Keratinocyte (primary cell): ENCODE measurements at regions not wholly inside any gene's neighbourhood (a gene's known extent, or its start where the extent isn't known, plus 50 kb on each side); places are given as distances from the start of the nearest gene placed in this dataset.
"Not testable (repeated sequence)": the region's sequence is repeated elsewhere in the genome, so short reads cannot be mapped to it uniquely, and the experiment has no call there.

Experiments used
- DNase-seq: peaks from one replicate; pipeline ENCODE4 v3.0.0-alpha.2; 2011; ENCODE audit warnings: low read depth, missing footprints, low spot score
- FAIRE-seq: peaks from 2 replicates; lab custom pipeline; 2011; peaks lifted over from hg19 to GRCh38; lab: Jason Lieb, UNC
- H2AFZ ChIP-seq: 2 replicates; pipeline ENCODE4 v1.6.0; 2012; ENCODE audit warnings: low read length, control low read depth, inconsistent platforms; ENCODE audit not compliant: control insufficient read depth
- H3K27ac ChIP-seq: 2 replicates; pipeline ENCODE4 v1.5.1; 2011; ENCODE audit warnings: low read length; ENCODE audit not compliant: control insufficient read depth, insufficient read depth
- H3K27me3 ChIP-seq: 3 replicates; pipeline ENCODE4 v1.6.0; 2011; ENCODE audit warnings: low read length; ENCODE audit not compliant: control insufficient read depth, insufficient read depth; ENCODE audit errors: extremely low read depth
- H3K36me3 ChIP-seq, 2 experiments: 2 replicates in 1 of 2; 3 replicates in 1 of 2; pipeline ENCODE4 v1.5.1; 2011; ENCODE audit warnings: low read length in 2 of 2, mild to moderate bottlenecking in 1 of 2; ENCODE audit not compliant: control insufficient read depth in 2 of 2, insufficient read depth in 2 of 2; ENCODE audit errors: extremely low read depth in 1 of 2
- H3K4me1 ChIP-seq: 3 replicates; pipeline ENCODE4 v1.5.1; 2011; ENCODE audit warnings: low read length; ENCODE audit not compliant: control insufficient read depth, insufficient read depth; ENCODE audit errors: extremely low read depth
- H3K4me2 ChIP-seq: 3 replicates; pipeline ENCODE4 v1.6.0; 2011; ENCODE audit warnings: low read depth, low read length; ENCODE audit not compliant: control insufficient read depth, insufficient read depth; ENCODE audit errors: extremely low read depth
- H3K4me3 ChIP-seq, 3 experiments: fragments of 200-600 bp in 1 of 3; sonication (generic) in 1 of 3; 2 replicates in 2 of 3; 3 replicates in 1 of 3; pipeline ENCODE4 v1.5.1; 2011 to 2016; ENCODE audit warnings: low read length in 3 of 3, mild to moderate bottlenecking in 3 of 3, control low read depth in 2 of 3, inconsistent platforms in 1 of 3, low read depth in 1 of 3, mixed read lengths in 1 of 3, mixed run types in 1 of 3, moderate library complexity in 1 of 3; ENCODE audit not compliant: control insufficient read depth in 2 of 3, insufficient read depth in 2 of 3; ENCODE audit errors: extremely low read depth in 1 of 3
- H3K79me2 ChIP-seq: 2 replicates; pipeline ENCODE4 v1.6.0; 2012; ENCODE audit warnings: low read length; ENCODE audit not compliant: control insufficient read depth, insufficient read depth
- H3K9ac ChIP-seq: 3 replicates; pipeline ENCODE4 v1.6.0; 2011; ENCODE audit warnings: low read length; ENCODE audit not compliant: control insufficient read depth, insufficient read depth; ENCODE audit errors: extremely low read depth
- H3K9me1 ChIP-seq: 3 replicates; pipeline ENCODE4 v1.6.0; 2011; ENCODE audit warnings: low read length; ENCODE audit not compliant: control insufficient read depth, insufficient read depth; ENCODE audit errors: extremely low read depth
- H3K9me3 ChIP-seq: 2 replicates; pipeline ENCODE4 v1.5.1; 2012; ENCODE audit warnings: low read depth, low read length; ENCODE audit not compliant: control insufficient read depth
- H4K20me1 ChIP-seq: 3 replicates; pipeline ENCODE4 v1.6.0; 2011; ENCODE audit warnings: low read length; ENCODE audit not compliant: control insufficient read depth, insufficient read depth; ENCODE audit errors: extremely low read depth
- EZH2 ChIP-seq: IDR thresholded peaks from one replicate; pipeline ENCODE4 v1.6.1; 2012; ENCODE audit warnings: inconsistent platforms, mild to moderate bottlenecking, low read length, moderate library complexity
- dilution Hi-C: fragments of 300-500 bp; cut with MboI; formaldehyde crosslinking; loops from one replicate; pipeline ENCODE4 v1.7.0; 2020; ENCODE audit warnings: low sequenced_read_pairs; ENCODE audit not compliant: extremely low pct_ligation_motif_present
- TF ChIP-seq, protein P1 (sequence below), 3 experiments: IDR thresholded peaks in 1 of 3; conservative IDR thresholded peaks in 1 of 3; optimal IDR thresholded peaks in 1 of 3; 2 replicates in 2 of 3; 3 replicates in 1 of 3; pipeline versions ENCODE3 to v1.5.1; 2011; ENCODE audit warnings: low read length in 3 of 3, mild to moderate bottlenecking in 3 of 3, moderate library complexity in 2 of 3, control low read depth in 1 of 3, inconsistent platforms in 1 of 3; ENCODE audit not compliant: insufficient read depth in 2 of 3; ENCODE audit errors: extremely low read depth in 1 of 3

DNA sequence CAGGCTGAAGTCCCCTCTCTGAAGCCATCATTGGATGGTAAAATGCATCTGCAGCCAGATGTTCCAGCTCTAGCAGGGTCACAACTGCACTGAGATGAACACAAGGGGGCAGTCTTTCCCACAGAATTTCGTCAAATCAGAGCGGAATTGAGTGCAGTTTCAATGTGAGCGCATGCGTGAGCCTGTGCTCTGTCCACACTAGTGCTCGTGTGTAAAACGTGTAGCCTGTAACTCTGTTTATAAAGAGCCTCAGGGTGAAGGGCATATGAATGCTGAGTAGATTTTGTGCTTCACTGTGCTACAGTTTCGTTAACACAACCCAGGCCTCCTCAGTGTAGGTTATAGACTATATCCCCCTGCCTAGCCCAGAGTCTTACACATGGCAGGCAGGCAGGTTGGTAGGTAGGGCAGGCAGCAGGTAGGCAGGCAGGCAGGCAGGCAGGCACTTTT lies 92.7 kb upstream of the GOLGA6L4 start:
- Histone ChIP-seq H2AFZ (peak overlapping the region; percentile 70), H3K4me1 (no peaks in the 10 kb centered on the region), H3K9me3 (no peaks in the 10 kb centered on the region), H3K79me2 (no peaks in the 10 kb centered on the region), H3K4me2 (peak overlapping the region; percentile 46), H4K20me1 (no peaks in the 10 kb centered on the region), H3K36me3 (no peaks in the 10 kb centered on the region), H3K27ac (no peak overlapping the region), H3K9ac (no peak overlapping the region), H3K9me1 (no peaks in the 10 kb centered on the region), H3K27me3 (no peaks in the 10 kb centered on the region), H3K4me3 (peak overlapping the region in 1 of 3 experiments; percentile 40)
- peak; percentile 26 for DNase-seq
- TF ChIP-seq, protein P1, sequence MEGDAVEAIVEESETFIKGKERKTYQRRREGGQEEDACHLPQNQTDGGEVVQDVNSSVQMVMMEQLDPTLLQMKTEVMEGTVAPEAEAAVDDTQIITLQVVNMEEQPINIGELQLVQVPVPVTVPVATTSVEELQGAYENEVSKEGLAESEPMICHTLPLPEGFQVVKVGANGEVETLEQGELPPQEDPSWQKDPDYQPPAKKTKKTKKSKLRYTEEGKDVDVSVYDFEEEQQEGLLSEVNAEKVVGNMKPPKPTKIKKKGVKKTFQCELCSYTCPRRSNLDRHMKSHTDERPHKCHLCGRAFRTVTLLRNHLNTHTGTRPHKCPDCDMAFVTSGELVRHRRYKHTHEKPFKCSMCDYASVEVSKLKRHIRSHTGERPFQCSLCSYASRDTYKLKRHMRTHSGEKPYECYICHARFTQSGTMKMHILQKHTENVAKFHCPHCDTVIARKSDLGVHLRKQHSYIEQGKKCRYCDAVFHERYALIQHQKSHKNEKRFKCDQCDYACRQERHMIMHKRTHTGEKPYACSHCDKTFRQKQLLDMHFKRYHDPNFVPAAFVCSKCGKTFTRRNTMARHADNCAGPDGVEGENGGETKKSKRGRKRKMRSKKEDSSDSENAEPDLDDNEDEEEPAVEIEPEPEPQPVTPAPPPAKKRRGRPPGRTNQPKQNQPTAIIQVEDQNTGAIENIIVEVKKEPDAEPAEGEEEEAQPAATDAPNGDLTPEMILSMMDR (optimal IDR thresholded peaks at IDR 0.05 in 1 of 3, IDR thresholded peaks at IDR 0.05 in 1 of 3, conservative IDR thresholded peaks at IDR 0.05 in 1 of 3; ENCODE audit: extremely low read depth in 1 of 3, insufficient read depth in 2 of 3, low read length in 3 of 3) = peak; percentile 72 to 94 (median 85)
- no peak for TF ChIP-seq EZH2
- peak; percentile 96 for FAIRE-seq
- dilution Hi-C loops = no loop called here

- Histone ChIP-seq H3K79me2 (no peaks in the 10 kb centered on the region), H3K9me1 (no peaks in the 10 kb centered on the region)
Measured at GRCh38 chr15:84143753-84144314, 91.7 kb upstream of the GOLGA6L4 start.

DNA sequence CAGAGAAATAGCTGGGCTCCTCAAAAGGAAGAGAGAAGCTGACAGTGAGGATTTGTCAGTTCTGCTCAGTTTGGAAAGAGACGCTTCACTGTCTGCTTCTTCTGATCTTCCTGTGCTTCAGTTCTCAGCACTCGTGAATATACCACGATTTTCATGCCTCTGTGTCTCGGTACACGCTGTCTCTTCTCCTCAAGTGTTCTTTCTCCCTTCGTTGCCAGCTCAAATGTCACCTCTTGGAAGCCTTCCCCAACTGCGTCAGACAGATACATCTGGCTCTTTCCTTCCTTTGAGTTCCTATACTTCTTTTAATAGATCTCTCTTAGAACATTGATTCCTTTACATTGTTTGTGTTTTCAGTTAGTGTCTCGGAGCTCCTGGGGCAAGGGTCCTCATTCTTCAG lies 90.6 kb upstream of the GOLGA6L4 start:
- H3K4me1 ChIP-seq, DNase-seq, H3K9me1 ChIP-seq, H3K36me3 ChIP-seq, H3K27me3 ChIP-seq, H3K4me2 ChIP-seq, FAIRE-seq, H2AFZ ChIP-seq, dilution Hi-C loops, H4K20me1 ChIP-seq, H3K27ac ChIP-seq, H3K79me2 ChIP-seq, H3K9ac ChIP-seq, H3K9me3 ChIP-seq, H3K4me3 ChIP-seq: not testable (repeated sequence)

More at GRCh38 chr15:84143753-84144314, 91.7 kb upstream of the GOLGA6L4 start:
- H2AFZ ChIP-seq = no peak overlapping the region
- H3K4me1 ChIP-seq = no peaks in the 10 kb centered on the region
- H3K4me2 ChIP-seq = no peak overlapping the region
- no peak for FAIRE-seq
- H3K9ac ChIP-seq = no peak overlapping the region
- H3K27me3 ChIP-seq = no peaks in the 10 kb centered on the region
- no peak for TF ChIP-seq EZH2
- TF ChIP-seq, protein P1 (optimal IDR thresholded peaks at IDR 0.05 in 1 of 3, IDR thresholded peaks at IDR 0.05 in 1 of 3, conservative IDR thresholded peaks at IDR 0.05 in 1 of 3; ENCODE audit: extremely low read depth in 1 of 3, insufficient read depth in 2 of 3, low read length in 3 of 3) = no peak
- no peak overlapping the region for H3K27ac ChIP-seq
- H4K20me1 ChIP-seq = no peaks in the 10 kb centered on the region
- H3K36me3 ChIP-seq = no peaks in the 10 kb centered on the region
- DNase-seq = no peak
- no peaks in the 10 kb centered on the region for H3K9me3 ChIP-seq
- dilution Hi-C loops = no loop called here
- no peak overlapping the region for H3K4me3 ChIP-seq

- dilution Hi-C loops, H2AFZ ChIP-seq, FAIRE-seq, H3K4me1 ChIP-seq, H3K9ac ChIP-seq, H3K79me2 ChIP-seq, H3K27ac ChIP-seq, DNase-seq, H3K36me3 ChIP-seq, H3K9me3 ChIP-seq, H3K4me3 ChIP-seq, H3K9me1 ChIP-seq, H4K20me1 ChIP-seq, H3K27me3 ChIP-seq, H3K4me2 ChIP-seq: not testable (repeated sequence)
Measured at GRCh38 chr15:84146299-84146698, 89.3 kb upstream of the GOLGA6L4 start.
